ENCODE measurements at regions not wholly inside any gene's neighbourhood (a gene's known extent, or its start where the extent isn't known, plus 50 kb on each side); places are given as distances from the start of the nearest gene placed in this dataset.

DNA sequence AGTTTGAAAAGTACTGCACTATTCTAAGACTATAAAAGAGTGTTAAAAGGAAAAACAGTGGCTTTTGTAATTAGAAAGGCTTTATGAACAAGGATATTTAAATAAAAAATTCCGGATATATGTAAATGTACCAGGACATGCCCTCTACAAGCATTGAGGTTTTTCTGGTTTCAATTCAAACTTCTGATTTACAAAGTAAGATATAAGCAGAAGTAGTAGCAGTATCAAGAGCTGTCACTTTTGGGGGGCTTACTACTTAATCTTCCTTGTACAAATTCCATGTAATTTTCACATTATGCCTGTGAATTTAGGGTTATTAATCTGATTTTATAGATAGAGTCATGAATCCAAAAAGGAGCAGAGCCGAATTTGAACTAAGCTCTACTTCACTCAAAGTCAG lies 170.3 kb upstream of the ATP2B1 start:
- TF ChIP-seq, protein P1, sequence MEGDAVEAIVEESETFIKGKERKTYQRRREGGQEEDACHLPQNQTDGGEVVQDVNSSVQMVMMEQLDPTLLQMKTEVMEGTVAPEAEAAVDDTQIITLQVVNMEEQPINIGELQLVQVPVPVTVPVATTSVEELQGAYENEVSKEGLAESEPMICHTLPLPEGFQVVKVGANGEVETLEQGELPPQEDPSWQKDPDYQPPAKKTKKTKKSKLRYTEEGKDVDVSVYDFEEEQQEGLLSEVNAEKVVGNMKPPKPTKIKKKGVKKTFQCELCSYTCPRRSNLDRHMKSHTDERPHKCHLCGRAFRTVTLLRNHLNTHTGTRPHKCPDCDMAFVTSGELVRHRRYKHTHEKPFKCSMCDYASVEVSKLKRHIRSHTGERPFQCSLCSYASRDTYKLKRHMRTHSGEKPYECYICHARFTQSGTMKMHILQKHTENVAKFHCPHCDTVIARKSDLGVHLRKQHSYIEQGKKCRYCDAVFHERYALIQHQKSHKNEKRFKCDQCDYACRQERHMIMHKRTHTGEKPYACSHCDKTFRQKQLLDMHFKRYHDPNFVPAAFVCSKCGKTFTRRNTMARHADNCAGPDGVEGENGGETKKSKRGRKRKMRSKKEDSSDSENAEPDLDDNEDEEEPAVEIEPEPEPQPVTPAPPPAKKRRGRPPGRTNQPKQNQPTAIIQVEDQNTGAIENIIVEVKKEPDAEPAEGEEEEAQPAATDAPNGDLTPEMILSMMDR (IDR thresholded peaks at IDR 0.05; ENCODE audit: low read depth, low read length) = no peak
- no peak for TF ChIP-seq EZH2phosphoT487 (IDR thresholded peaks at IDR 0.05; ENCODE audit: low read depth)
